ENCODE measurements at regions not wholly inside any gene's neighbourhood (a gene's known extent, or its start where the extent isn't known, plus 50 kb on each side); places are given as distances from the start of the nearest gene placed in this dataset.

GRCh38 chr5:169416583-169417196, 115.8 kb upstream of the SLIT3 start:
- no peaks in the 10 kb centered on the region for H3K4me1 ChIP-seq (replicated peaks)
- TF ChIP-seq, protein P1, sequence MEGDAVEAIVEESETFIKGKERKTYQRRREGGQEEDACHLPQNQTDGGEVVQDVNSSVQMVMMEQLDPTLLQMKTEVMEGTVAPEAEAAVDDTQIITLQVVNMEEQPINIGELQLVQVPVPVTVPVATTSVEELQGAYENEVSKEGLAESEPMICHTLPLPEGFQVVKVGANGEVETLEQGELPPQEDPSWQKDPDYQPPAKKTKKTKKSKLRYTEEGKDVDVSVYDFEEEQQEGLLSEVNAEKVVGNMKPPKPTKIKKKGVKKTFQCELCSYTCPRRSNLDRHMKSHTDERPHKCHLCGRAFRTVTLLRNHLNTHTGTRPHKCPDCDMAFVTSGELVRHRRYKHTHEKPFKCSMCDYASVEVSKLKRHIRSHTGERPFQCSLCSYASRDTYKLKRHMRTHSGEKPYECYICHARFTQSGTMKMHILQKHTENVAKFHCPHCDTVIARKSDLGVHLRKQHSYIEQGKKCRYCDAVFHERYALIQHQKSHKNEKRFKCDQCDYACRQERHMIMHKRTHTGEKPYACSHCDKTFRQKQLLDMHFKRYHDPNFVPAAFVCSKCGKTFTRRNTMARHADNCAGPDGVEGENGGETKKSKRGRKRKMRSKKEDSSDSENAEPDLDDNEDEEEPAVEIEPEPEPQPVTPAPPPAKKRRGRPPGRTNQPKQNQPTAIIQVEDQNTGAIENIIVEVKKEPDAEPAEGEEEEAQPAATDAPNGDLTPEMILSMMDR (IDR thresholded peaks at IDR 0.05), result no peak
- TF ChIP-seq POLR2AphosphoS5 (IDR thresholded peaks at IDR 0.05) (no peak), POLR2A (IDR thresholded peaks at IDR 0.05) (no peak)
- intact Hi-C loops (cut with DNase I), result no loop called here
- no peak overlapping the region for H3K27ac ChIP-seq
- no peaks in the 10 kb centered on the region for H3K36me3 ChIP-seq
- DNase-seq (ENCODE audit: low spot score), result no peak
- H3K4me3 ChIP-seq, result no peak overlapping the region
- H3K27me3 ChIP-seq (replicated peaks; ENCODE audit: insufficient read depth), result no peaks in the 10 kb centered on the region
- WGBS, result 80% methylated on average over 15 of the region's 15 CpGs
- no peaks in the 10 kb centered on the region for H3K9me3 ChIP-seq

DNA sequence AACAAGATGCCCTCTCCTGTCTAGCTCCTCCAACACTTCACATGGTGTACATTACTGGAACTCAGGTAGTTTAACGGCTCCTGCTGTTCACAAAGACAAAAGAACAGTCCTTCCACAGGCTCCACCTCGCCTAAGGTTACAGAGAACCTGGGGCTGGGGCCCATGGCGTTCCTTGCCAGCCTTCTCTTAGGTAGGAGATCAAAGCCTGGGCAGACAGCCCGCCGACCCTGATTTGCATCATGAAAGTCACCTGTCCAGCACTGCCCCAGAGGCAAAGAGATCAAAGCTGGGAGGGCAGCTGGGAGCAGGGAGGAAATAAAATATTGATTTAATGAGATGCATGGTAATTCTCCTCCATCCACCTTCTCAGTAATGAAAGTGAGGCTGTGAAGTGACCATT, 115.0 kb upstream of the SLIT3 start:
- no peak for DNase-seq (ENCODE audit: low spot score)

DNA sequence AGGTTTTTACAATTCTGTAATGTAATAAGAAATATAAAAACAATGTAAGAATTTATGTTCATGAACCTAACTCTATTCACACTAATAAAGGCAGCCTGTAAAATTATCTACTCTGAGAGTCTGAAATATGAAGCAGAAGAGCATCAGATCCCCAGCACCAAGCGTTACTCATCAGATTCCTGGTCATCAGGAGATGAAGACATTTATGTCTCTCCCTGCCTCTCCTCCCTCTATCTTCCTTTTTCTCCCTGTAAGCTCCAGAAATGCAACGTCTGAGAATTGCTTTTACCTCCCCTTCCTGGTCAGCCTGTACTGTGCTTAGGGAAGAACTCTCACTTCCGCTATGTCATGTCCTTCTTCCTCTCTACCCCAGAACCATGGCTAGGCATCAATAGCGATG, 114.4 kb upstream of the SLIT3 start:
- Histone ChIP-seq H3K27me3 (replicated peaks; ENCODE audit: insufficient read depth) (no peaks in the 10 kb centered on the region), H3K4me3 (no peak overlapping the region), H3K9me3 (no peaks in the 10 kb centered on the region), H3K27ac (no peak overlapping the region), H3K4me1 (replicated peaks) (no peaks in the 10 kb centered on the region), H3K36me3 (no peaks in the 10 kb centered on the region)
- intact Hi-C loops (cut with DNase I), result no loop called here
- WGBS, result 65% methylated on average over 4 of the region's 4 CpGs
- TF ChIP-seq POLR2AphosphoS5 (IDR thresholded peaks at IDR 0.05) (no peak), POLR2A (IDR thresholded peaks at IDR 0.05) (no peak)
- TF ChIP-seq, protein P1 (IDR thresholded peaks at IDR 0.05), result no peak
- no peak for DNase-seq (ENCODE audit: low spot score)

More for the DNA sequence above, 115.0 kb upstream of the SLIT3 start:
- Histone ChIP-seq H3K4me1 (replicated peaks) (no peaks in the 10 kb centered on the region), H3K27ac (no peak overlapping the region), H3K9me3 (no peaks in the 10 kb centered on the region), H3K36me3 (no peaks in the 10 kb centered on the region), H3K4me3 (no peak overlapping the region), H3K27me3 (replicated peaks; ENCODE audit: insufficient read depth) (no peaks in the 10 kb centered on the region)
- intact Hi-C loops (cut with DNase I), result no loop called here
- WGBS, result 53% methylated on average over 5 of the region's 5 CpGs
- TF ChIP-seq, protein P1 (IDR thresholded peaks at IDR 0.05), result no peak
- TF ChIP-seq POLR2AphosphoS5 (IDR thresholded peaks at IDR 0.05), result no peak
- no peak for TF ChIP-seq POLR2A (IDR thresholded peaks at IDR 0.05)

GRCh38 chr5:169413416-169413815, 112.5 kb upstream of the SLIT3 start:
- 84% methylated on average over 2 of the region's 2 CpGs for WGBS
- Histone ChIP-seq H3K4me3 (no peak overlapping the region), H3K9me3 (no peaks in the 10 kb centered on the region), H3K36me3 (no peaks in the 10 kb centered on the region), H3K27ac (no peak overlapping the region), H3K27me3 (replicated peaks; ENCODE audit: insufficient read depth) (no peaks in the 10 kb centered on the region), H3K4me1 (replicated peaks) (no peaks in the 10 kb centered on the region)
- intact Hi-C loops (cut with DNase I), result no loop called here
- TF ChIP-seq POLR2A (IDR thresholded peaks at IDR 0.05) (no peak), POLR2AphosphoS5 (IDR thresholded peaks at IDR 0.05) (no peak)
- TF ChIP-seq, protein P1 (IDR thresholded peaks at IDR 0.05), result no peak
- no peak for DNase-seq (ENCODE audit: low spot score)

DNA sequence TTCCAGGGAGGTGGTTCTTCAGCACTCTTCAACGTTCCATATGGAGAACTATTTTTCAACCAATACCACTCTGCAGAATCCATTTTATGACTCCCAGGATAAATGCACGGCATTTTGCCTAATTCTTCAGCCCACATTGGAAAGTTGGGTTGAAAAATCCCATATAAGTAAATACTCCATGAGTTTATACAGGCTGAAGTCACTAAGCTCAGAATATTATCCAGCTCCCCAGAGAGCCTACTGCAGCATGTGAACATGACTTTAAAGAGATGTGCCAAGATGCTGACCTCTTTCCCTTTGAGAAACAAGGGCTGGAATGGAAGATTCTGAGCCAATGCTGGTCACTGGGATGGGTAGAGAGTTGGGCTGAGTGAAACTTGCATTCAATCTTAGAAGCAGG, 111.9 kb upstream of the SLIT3 start:
- Histone ChIP-seq H3K9me3 (no peaks in the 10 kb centered on the region), H3K4me1 (replicated peaks) (no peaks in the 10 kb centered on the region), H3K27me3 (replicated peaks; ENCODE audit: insufficient read depth) (no peaks in the 10 kb centered on the region), H3K27ac (no peak overlapping the region), H3K4me3 (no peak overlapping the region), H3K36me3 (no peaks in the 10 kb centered on the region)
- no peak for TF ChIP-seq POLR2AphosphoS5 (IDR thresholded peaks at IDR 0.05)
- TF ChIP-seq, protein P1 (IDR thresholded peaks at IDR 0.05), result no peak
- TF ChIP-seq POLR2A (IDR thresholded peaks at IDR 0.05), result no peak
- 65% methylated on average over 2 of the region's 2 CpGs for WGBS
- DNase-seq (ENCODE audit: low spot score), result no peak
- intact Hi-C loops (cut with DNase I), result no loop called here

Measured in prostate gland (tissue), 2 donors.